ENCODE measurements at regions not wholly inside any gene's neighbourhood (a gene's known extent, or its start where the extent isn't known, plus 50 kb on each side); places are given as distances from the start of the nearest gene placed in this dataset.

GRCh38 chr6:125544819-125545218 is 204.6 kb upstream of the HEY2 start:
- peak; percentile 53 for DNase-seq (ENCODE audit: low spot score)

GRCh38 chr6:125546841-125547251 is 202.6 kb upstream of the HEY2 start:
- peak; percentile 20 for DNase-seq (ENCODE audit: low spot score)

GRCh38 chr6:125547381-125547780 is 202.1 kb upstream of the HEY2 start:
- DNase-seq (ENCODE audit: low spot score), result no peak

- no peak for DNase-seq (ENCODE audit: low spot score)
Observed at GRCh38 chr6:125549202-125549884, 200.1 kb upstream of the HEY2 start.

- no peak for DNase-seq (ENCODE audit: low spot score)
Observed at GRCh38 chr6:125550892-125551291, 198.5 kb upstream of the HEY2 start.

- DNase-seq (ENCODE audit: low spot score), result no peak
Observed at GRCh38 chr6:125552819-125553218, 196.6 kb upstream of the HEY2 start.

- no peak for DNase-seq (ENCODE audit: low spot score)
Observed at GRCh38 chr6:125554456-125554855, 195.0 kb upstream of the HEY2 start.

GRCh38 chr6:125558241-125558843 is 191.1 kb upstream of the HEY2 start:
- DNase-seq (ENCODE audit: low spot score), result no peak

- peak; percentile 36 for DNase-seq (ENCODE audit: low spot score)
Observed at GRCh38 chr6:125558907-125559306, 190.5 kb upstream of the HEY2 start.

- no peak for DNase-seq (ENCODE audit: low spot score)
Observed at GRCh38 chr6:125562156-125562555, 187.3 kb upstream of the HEY2 start.

- no peak for DNase-seq (ENCODE audit: low spot score)
Observed at GRCh38 chr6:125564941-125565340, 184.5 kb upstream of the HEY2 start.

GRCh38 chr6:125567407-125567806 is 182.0 kb upstream of the HEY2 start:
- DNase-seq (ENCODE audit: low spot score), result no peak

GRCh38 chr6:125568609-125569008 is 180.8 kb upstream of the HEY2 start:
- no peak for DNase-seq (ENCODE audit: low spot score)

- DNase-seq (ENCODE audit: low spot score), result no peak
Observed at GRCh38 chr6:125570526-125570925, 178.9 kb upstream of the HEY2 start.

GRCh38 chr6:125571207-125571755 is 178.2 kb upstream of the HEY2 start:
- DNase-seq (ENCODE audit: low spot score), result no peak

GRCh38 chr6:125574604-125575003 is 174.8 kb upstream of the HEY2 start:
- no peak for DNase-seq (ENCODE audit: low spot score)

- no peak for DNase-seq (ENCODE audit: low spot score)
Observed at GRCh38 chr6:125577124-125577662, 172.2 kb upstream of the HEY2 start.

- no peak for DNase-seq (ENCODE audit: low spot score)
Observed at GRCh38 chr6:125584468-125584939, 164.9 kb upstream of the HEY2 start.

- no peak for DNase-seq (ENCODE audit: low spot score)
Observed at GRCh38 chr6:125585470-125585869, 164.0 kb upstream of the HEY2 start.

- DNase-seq (ENCODE audit: low spot score), result no peak
Observed at GRCh38 chr6:125586074-125586473, 163.4 kb upstream of the HEY2 start.

- DNase-seq (ENCODE audit: low spot score), result no peak
Observed at GRCh38 chr6:125586605-125587004, 162.8 kb upstream of the HEY2 start.

GRCh38 chr6:125587666-125588632 is 161.5 kb upstream of the HEY2 start:
- DNase-seq (ENCODE audit: low spot score), result no peak
